Loucy (cell line): ENCODE measurements at regions not wholly inside any gene's neighbourhood (a gene's known extent, or its start where the extent isn't known, plus 50 kb on each side); places are given as distances from the start of the nearest gene placed in this dataset.

ENCODE experiments used
- H2AFZ ChIP-seq: fragments of 200-600 bp; sonication (generic); 2 replicates; pipeline ENCODE4 v1.6.0; 2016; ENCODE audit warnings: antibody characterized with exemption, mild to moderate bottlenecking, low read length, moderate library complexity
- H3F3A ChIP-seq: fragments of 200-600 bp; 2 replicates; pipeline ENCODE4 v1.6.0; 2016; ENCODE audit warnings: antibody characterized with exemption, low read depth, mild to moderate bottlenecking
- H3K27me3 ChIP-seq: fragments of 200-600 bp; sonication (generic); 2 replicates; pipeline ENCODE4 v1.6.1; 2014; ENCODE audit warnings: low read length, mild to moderate bottlenecking; ENCODE audit not compliant: insufficient read depth, poor library complexity, severe bottlenecking
- H3K36me3 ChIP-seq: fragments of 200-600 bp; sonication (generic); 2 replicates; pipeline ENCODE4 v1.6.1; 2016; ENCODE audit warnings: low read length; ENCODE audit not compliant: insufficient read depth
- H3K4me1 ChIP-seq: fragments of 200-600 bp; sonication (generic); 2 replicates; pipeline ENCODE4 v1.5.1; 2014; ENCODE audit warnings: low read length, mild to moderate bottlenecking; ENCODE audit not compliant: insufficient read depth, poor library complexity, severe bottlenecking
- H3K4me2 ChIP-seq: fragments of 200-600 bp; sonication (generic); 2 replicates; pipeline ENCODE4 v1.6.0; 2014; ENCODE audit warnings: antibody characterized with exemption, low read length, low read depth, mild to moderate bottlenecking; ENCODE audit not compliant: poor library complexity, severe bottlenecking
- H3K4me3 ChIP-seq: fragments of 200-600 bp; sonication (generic); 2 replicates; pipeline ENCODE4 v1.5.1; 2014; ENCODE audit warnings: low read length, mild to moderate bottlenecking, mixed read lengths; ENCODE audit not compliant: poor library complexity, severe bottlenecking
- H3K79me2 ChIP-seq: fragments of 200-600 bp; sonication (generic); 2 replicates; pipeline ENCODE4 v1.6.1; 2014; ENCODE audit warnings: low read length; ENCODE audit not compliant: insufficient read depth
- H3K9ac ChIP-seq: fragments of 200-600 bp; sonication (generic); 2 replicates; pipeline ENCODE4 v1.6.0; 2014; ENCODE audit warnings: mild to moderate bottlenecking, low read depth, low read length, moderate library complexity; ENCODE audit not compliant: poor library complexity, severe bottlenecking
- H3K9me2 ChIP-seq: fragments of 200-600 bp; sonication (generic); replicated peaks from 2 replicates; pipeline ENCODE4 v1.6.1; 2016; ENCODE audit warnings: low read depth, low read length, mixed read lengths
- H3K9me3 ChIP-seq: fragments of 200-600 bp; sonication (generic); 2 replicates; pipeline ENCODE4 v1.6.1; 2014; ENCODE audit warnings: mild to moderate bottlenecking, antibody characterized with exemption, low read length, low read depth; ENCODE audit not compliant: insufficient read depth
- H4K20me1 ChIP-seq: fragments of 200-600 bp; sonication (generic); 2 replicates; pipeline ENCODE4 v1.6.0; 2014; ENCODE audit warnings: antibody characterized with exemption, low read length, mild to moderate bottlenecking; ENCODE audit not compliant: insufficient read depth, poor library complexity, severe bottlenecking
- EZH2phosphoT487 ChIP-seq: fragments of 200-600 bp; IDR thresholded peaks from 2 replicates; pipeline ENCODE4 v1.6.1; 2018; ENCODE audit warnings: antibody characterized with exemption, mild to moderate bottlenecking, moderate library complexity, borderline replicate concordance
- TF ChIP-seq, protein P1 (sequence below): fragments of 200-600 bp; sonication (generic); conservative IDR thresholded peaks from 2 replicates; pipeline ENCODE4 v1.5.1; 2014; ENCODE audit warnings: mild to moderate bottlenecking, antibody characterized with exemption, low read length

DNA sequence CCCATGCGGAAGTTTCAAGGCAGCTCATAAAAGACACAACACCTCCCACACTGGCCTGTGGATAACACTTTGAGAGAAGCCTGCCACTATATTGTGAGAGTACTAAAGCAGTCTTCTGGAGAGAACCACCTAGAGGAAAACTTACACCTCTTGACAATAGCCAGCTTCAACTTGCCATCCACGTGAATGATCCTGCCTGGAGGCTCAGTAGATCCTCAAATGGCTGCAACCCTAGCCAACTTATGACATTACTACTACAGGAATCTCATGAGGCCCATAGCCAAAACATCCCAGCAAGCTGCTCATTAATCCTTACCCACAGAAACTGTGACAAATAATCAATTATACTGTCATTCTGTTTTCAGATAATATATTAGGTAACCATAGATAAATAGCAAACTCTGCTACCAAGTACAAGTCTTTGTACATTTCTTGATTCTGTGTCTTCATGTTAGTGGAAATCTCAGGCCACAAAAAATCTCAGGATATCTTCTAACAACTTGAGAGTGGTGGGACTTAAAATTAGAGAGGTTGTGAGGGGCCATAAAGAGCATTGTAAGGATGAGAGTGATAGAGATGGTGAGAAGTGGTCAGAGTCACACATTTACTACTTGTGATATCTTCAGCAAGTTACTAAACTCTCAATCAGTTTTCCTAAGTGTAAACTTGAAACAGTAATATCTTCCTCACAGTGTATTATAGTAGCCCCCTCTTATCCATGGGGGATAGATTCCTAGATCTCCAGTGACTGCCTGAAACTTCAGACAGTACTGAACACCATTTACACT is 368.0 kb downstream of the C12orf50 start:
- Histone ChIP-seq H3F3A (no peaks in the 10 kb centered on the region), H3K4me2 (peak overlapping the region; percentile 73), H2AFZ (peak overlapping the region; percentile 90), H3K9me3 (no peaks in the 10 kb centered on the region), H3K9me2 (no peaks in the 10 kb centered on the region), H3K4me1 (peaks cover 10% of the 10 kb centered on the region), H3K4me3 (peak overlapping the region; percentile 70), H3K27me3 (no peaks in the 10 kb centered on the region), H4K20me1 (no peaks in the 10 kb centered on the region), H3K36me3 (no peaks in the 10 kb centered on the region), H3K79me2 (no peaks in the 10 kb centered on the region), H3K9ac (peak overlapping the region; percentile 50)
- TF ChIP-seq EZH2phosphoT487 = no peak
- TF ChIP-seq, protein P1, sequence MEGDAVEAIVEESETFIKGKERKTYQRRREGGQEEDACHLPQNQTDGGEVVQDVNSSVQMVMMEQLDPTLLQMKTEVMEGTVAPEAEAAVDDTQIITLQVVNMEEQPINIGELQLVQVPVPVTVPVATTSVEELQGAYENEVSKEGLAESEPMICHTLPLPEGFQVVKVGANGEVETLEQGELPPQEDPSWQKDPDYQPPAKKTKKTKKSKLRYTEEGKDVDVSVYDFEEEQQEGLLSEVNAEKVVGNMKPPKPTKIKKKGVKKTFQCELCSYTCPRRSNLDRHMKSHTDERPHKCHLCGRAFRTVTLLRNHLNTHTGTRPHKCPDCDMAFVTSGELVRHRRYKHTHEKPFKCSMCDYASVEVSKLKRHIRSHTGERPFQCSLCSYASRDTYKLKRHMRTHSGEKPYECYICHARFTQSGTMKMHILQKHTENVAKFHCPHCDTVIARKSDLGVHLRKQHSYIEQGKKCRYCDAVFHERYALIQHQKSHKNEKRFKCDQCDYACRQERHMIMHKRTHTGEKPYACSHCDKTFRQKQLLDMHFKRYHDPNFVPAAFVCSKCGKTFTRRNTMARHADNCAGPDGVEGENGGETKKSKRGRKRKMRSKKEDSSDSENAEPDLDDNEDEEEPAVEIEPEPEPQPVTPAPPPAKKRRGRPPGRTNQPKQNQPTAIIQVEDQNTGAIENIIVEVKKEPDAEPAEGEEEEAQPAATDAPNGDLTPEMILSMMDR = no peak

DNA sequence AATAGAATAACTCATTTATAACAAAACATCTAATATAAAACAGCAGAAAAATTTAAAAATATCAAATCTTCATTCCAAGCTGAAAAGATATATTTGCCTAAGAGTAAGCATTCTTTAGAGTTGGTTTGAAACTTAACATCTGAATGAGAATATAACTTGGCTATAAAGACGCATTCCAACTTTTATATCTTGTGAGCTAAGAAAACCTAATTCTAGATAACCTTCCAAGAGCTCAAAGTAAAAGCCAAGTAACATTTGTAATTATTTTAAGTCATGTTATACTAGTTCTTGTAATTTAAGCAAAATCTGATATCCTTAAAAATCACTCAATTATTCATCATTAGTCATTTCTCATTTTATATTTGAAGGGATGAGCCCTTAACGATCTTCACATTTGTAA is 368.9 kb downstream of the C12orf50 start:
- no peaks in the 10 kb centered on the region for H3F3A ChIP-seq
- H3K9me3 ChIP-seq = no peaks in the 10 kb centered on the region
- peaks cover 10% of the 10 kb centered on the region for H3K4me1 ChIP-seq
- no peak overlapping the region for H2AFZ ChIP-seq
- H3K9me2 ChIP-seq = no peaks in the 10 kb centered on the region
- H3K9ac ChIP-seq = no peak overlapping the region
- no peaks in the 10 kb centered on the region for H4K20me1 ChIP-seq
- no peak overlapping the region for H3K4me3 ChIP-seq
- no peaks in the 10 kb centered on the region for H3K36me3 ChIP-seq
- TF ChIP-seq, protein P1 = no peak
- no peak for TF ChIP-seq EZH2phosphoT487
- H3K79me2 ChIP-seq = no peaks in the 10 kb centered on the region
- H3K27me3 ChIP-seq = no peaks in the 10 kb centered on the region
- no peak overlapping the region for H3K4me2 ChIP-seq

DNA sequence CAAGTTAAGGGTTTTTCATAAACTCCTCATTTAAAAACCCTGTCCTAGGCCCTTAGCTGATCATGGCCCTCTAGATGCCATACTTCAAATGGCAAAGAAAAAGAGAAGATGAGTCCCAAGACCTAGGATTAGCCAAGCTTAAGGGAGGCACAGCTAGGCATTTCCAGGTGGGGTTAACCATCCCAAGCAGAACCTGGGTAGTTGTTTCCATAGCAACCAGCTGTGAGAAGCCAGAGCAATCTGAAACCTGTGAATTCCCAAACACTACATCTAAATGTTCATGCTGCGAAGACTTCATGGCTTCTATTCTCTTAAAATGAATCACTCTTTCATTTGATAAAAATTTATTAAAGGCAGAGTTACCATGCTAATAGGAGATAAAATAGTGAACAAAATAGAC is 372.9 kb downstream of the C12orf50 start:
- no peaks in the 10 kb centered on the region for H3K9me2 ChIP-seq
- peaks cover under 1% of the 10 kb centered on the region for H3K4me1 ChIP-seq
- H3K9me3 ChIP-seq = no peaks in the 10 kb centered on the region
- TF ChIP-seq, protein P1 = no peak
- TF ChIP-seq EZH2phosphoT487 = no peak
- no peak overlapping the region for H3K4me2 ChIP-seq
- H3K4me3 ChIP-seq = no peak overlapping the region
- H3F3A ChIP-seq = no peaks in the 10 kb centered on the region
- no peaks in the 10 kb centered on the region for H3K79me2 ChIP-seq
- no peaks in the 10 kb centered on the region for H4K20me1 ChIP-seq
- no peak overlapping the region for H2AFZ ChIP-seq
- no peaks in the 10 kb centered on the region for H3K27me3 ChIP-seq
- no peak overlapping the region for H3K9ac ChIP-seq
- no peaks in the 10 kb centered on the region for H3K36me3 ChIP-seq
